ENCODE measurements at regions not wholly inside any gene's neighbourhood (a gene's known extent, or its start where the extent isn't known, plus 50 kb on each side); places are given as distances from the start of the nearest gene placed in this dataset.

DNA sequence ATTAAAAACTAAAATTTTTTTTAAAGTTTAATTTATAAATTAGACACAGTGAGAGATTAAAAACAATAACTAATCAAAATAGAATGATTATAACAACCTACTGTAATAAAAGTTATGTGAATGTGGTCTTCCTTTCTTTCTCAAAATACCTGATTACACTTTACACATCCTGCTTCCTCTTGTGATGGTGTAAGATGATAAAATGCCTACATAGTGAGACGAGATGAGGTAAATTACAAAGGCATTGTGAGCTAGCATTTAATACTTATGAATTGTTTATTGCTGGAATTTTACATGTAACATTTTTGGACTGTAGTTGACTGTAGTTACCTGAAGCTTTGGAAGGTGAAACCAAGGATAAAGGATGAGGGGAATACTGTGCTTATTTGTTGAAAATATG lies 94.2 kb upstream of the CLEC14A start:
- Histone ChIP-seq H3K4me3 (ENCODE audit: low read length in 2 of 2) (no peak overlapping the region), H3K9ac (ENCODE audit: low read length in 2 of 2) (no peak overlapping the region), H3K27ac (ENCODE audit: low read length) (no peak overlapping the region), H3K4me1 (ENCODE audit: control insufficient read depth, insufficient read depth, low read length) (no peaks in the 10 kb centered on the region), H3K27me3 (ENCODE audit: control insufficient read depth in 1 of 2, insufficient read depth in 2 of 2, low read length in 2 of 2) (no peaks in the 10 kb centered on the region), H3K36me3 (ENCODE audit: control insufficient read depth in 2 of 2, insufficient read depth in 2 of 2, low read length in 2 of 2) (no peaks in the 10 kb centered on the region), H3K9me3 (ENCODE audit: control insufficient read depth in 2 of 2, low read length in 2 of 2) (no peaks in the 10 kb centered on the region)

GRCh38 chr14:38342803-38343202 lies 86.9 kb upstream of the CLEC14A start:
- Histone ChIP-seq H3K9me3 (ENCODE audit: control insufficient read depth in 2 of 2, low read length in 2 of 2) (no peaks in the 10 kb centered on the region), H3K27me3 (ENCODE audit: control insufficient read depth in 1 of 2, insufficient read depth in 2 of 2, low read length in 2 of 2) (no peaks in the 10 kb centered on the region), H3K27ac (ENCODE audit: low read length) (no peak overlapping the region), H3K9ac (ENCODE audit: low read length in 2 of 2) (no peak overlapping the region), H3K36me3 (ENCODE audit: control insufficient read depth in 2 of 2, insufficient read depth in 2 of 2, low read length in 2 of 2) (no peaks in the 10 kb centered on the region), H3K4me3 (ENCODE audit: low read length in 2 of 2) (no peak overlapping the region), H3K4me1 (ENCODE audit: control insufficient read depth, insufficient read depth, low read length) (no peaks in the 10 kb centered on the region)

- Histone ChIP-seq H3K9ac (ENCODE audit: low read length in 2 of 2) (no peak overlapping the region), H3K4me3 (ENCODE audit: low read length in 2 of 2) (no peak overlapping the region), H3K27ac (ENCODE audit: low read length) (no peak overlapping the region), H3K9me3 (ENCODE audit: control insufficient read depth in 2 of 2, low read length in 2 of 2) (no peaks in the 10 kb centered on the region), H3K27me3 (ENCODE audit: control insufficient read depth in 1 of 2, insufficient read depth in 2 of 2, low read length in 2 of 2) (no peaks in the 10 kb centered on the region), H3K4me1 (ENCODE audit: control insufficient read depth, insufficient read depth, low read length) (no peaks in the 10 kb centered on the region), H3K36me3 (ENCODE audit: control insufficient read depth in 2 of 2, insufficient read depth in 2 of 2, low read length in 2 of 2) (no peaks in the 10 kb centered on the region)
Observed at GRCh38 chr14:38339696-38340095, 83.8 kb upstream of the CLEC14A start.

DNA sequence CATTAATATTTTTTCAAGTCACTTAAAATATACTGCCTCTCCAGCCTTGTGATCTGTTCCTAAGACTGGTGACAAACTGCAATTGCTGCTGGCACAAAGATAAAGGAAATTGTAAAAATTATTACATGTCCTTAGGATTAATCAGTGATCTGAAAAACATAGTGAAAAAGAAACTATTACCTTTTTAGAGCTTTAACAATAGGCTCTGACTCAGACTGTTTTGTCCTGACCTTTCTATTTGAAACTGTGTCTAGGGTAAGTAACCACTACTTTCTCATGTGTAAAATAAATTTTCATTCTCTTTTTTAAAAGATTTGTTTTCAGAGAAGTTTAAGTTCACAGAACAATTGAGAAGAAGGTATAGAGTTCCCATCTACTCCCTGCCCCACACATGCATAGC lies 80.4 kb upstream of the CLEC14A start:
- Histone ChIP-seq H3K9me3 (ENCODE audit: control insufficient read depth in 2 of 2, low read length in 2 of 2) (no peaks in the 10 kb centered on the region), H3K9ac (ENCODE audit: low read length in 2 of 2) (no peak overlapping the region), H3K27ac (ENCODE audit: low read length) (no peak overlapping the region), H3K4me3 (ENCODE audit: low read length in 2 of 2) (no peak overlapping the region), H3K36me3 (ENCODE audit: control insufficient read depth in 2 of 2, insufficient read depth in 2 of 2, low read length in 2 of 2) (no peaks in the 10 kb centered on the region), H3K4me1 (ENCODE audit: control insufficient read depth, insufficient read depth, low read length) (no peaks in the 10 kb centered on the region), H3K27me3 (ENCODE audit: control insufficient read depth in 1 of 2, insufficient read depth in 2 of 2, low read length in 2 of 2) (no peaks in the 10 kb centered on the region)

DNA sequence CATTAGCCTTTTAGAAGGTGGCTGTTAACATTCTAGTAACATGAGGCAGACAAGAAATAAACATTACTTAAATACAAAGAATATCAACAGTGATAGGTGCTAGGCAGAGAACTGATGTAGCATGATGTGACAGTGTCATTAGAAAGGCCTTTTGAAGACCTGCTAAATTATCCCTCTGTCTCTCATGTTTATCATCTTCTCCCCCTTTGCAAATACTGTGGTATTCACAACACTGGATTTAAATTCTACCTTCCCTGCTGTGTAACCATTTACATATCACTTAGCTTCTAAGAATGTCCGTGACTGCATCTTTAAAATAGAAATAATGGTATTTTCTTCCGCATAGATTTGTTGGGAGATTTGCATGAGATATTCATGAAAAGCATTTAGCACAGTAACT lies 74.4 kb upstream of the CLEC14A start:
- no peak overlapping the region for H3K9ac ChIP-seq (ENCODE audit: low read length in 2 of 2)
- no peaks in the 10 kb centered on the region for H3K27me3 ChIP-seq (ENCODE audit: control insufficient read depth in 1 of 2, insufficient read depth in 2 of 2, low read length in 2 of 2)
- H3K9me3 ChIP-seq (ENCODE audit: control insufficient read depth in 2 of 2, low read length in 2 of 2) = no peaks in the 10 kb centered on the region
- H3K27ac ChIP-seq (ENCODE audit: low read length) = no peak overlapping the region
- H3K36me3 ChIP-seq (ENCODE audit: control insufficient read depth in 2 of 2, insufficient read depth in 2 of 2, low read length in 2 of 2) = no peaks in the 10 kb centered on the region
- no peaks in the 10 kb centered on the region for H3K4me1 ChIP-seq (ENCODE audit: control insufficient read depth, insufficient read depth, low read length)
- H3K4me3 ChIP-seq (ENCODE audit: low read length in 2 of 2) = no peak overlapping the region

DNA sequence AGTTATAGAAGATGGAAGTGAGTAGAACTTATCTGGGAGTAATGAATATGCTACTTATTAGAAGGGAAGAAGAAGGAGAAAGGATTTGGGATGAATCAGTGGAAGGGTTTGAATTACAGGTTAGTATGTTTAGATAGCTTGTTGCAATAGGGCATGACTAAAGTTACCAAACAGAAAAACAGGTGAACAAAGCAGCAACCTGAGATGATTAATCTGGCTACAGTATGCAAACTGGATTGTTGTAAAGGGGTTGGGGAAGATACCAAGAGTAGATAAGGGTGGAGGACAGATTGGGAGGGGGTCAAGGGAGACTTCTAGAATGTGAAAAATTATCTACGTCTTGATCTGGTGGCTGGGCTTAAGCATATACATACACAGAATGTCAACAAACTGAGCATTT lies 73.4 kb upstream of the CLEC14A start:
- Histone ChIP-seq H3K9ac (ENCODE audit: low read length in 2 of 2) (no peak overlapping the region), H3K27me3 (ENCODE audit: control insufficient read depth in 1 of 2, insufficient read depth in 2 of 2, low read length in 2 of 2) (no peaks in the 10 kb centered on the region), H3K9me3 (ENCODE audit: control insufficient read depth in 2 of 2, low read length in 2 of 2) (no peaks in the 10 kb centered on the region)

DNA sequence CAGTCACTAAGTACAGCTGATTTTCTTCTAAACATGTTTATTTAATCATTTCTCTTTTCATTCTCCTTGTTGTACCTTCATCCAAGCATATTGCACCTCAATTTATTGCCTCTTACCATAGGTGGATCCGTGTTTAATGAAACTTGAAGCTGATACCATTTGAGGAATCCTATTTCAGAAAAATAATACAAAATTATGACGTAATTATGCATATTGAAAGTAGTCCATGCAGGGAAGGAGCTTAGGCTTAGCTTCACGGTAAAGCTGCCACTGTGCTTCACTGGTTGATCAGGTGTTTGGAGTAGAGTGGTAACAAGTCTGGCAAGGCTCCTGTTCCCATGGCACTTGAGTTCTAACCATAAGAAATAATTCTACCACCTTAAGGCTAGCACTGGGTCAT lies 61.0 kb upstream of the CLEC14A start:
- no peaks in the 10 kb centered on the region for H3K9me3 ChIP-seq (ENCODE audit: control insufficient read depth in 2 of 2, low read length in 2 of 2)
- no peaks in the 10 kb centered on the region for H3K27me3 ChIP-seq (ENCODE audit: control insufficient read depth in 1 of 2, insufficient read depth in 2 of 2, low read length in 2 of 2)

More for the DNA sequence above, 73.4 kb upstream of the CLEC14A start:
- Histone ChIP-seq H3K4me1 (ENCODE audit: control insufficient read depth, insufficient read depth, low read length) (no peaks in the 10 kb centered on the region), H3K27ac (ENCODE audit: low read length) (no peak overlapping the region), H3K36me3 (ENCODE audit: control insufficient read depth in 2 of 2, insufficient read depth in 2 of 2, low read length in 2 of 2) (no peaks in the 10 kb centered on the region), H3K4me3 (ENCODE audit: low read length in 2 of 2) (no peak overlapping the region)

GRCh38 chr14:38311655-38312054 lies 55.8 kb upstream of the CLEC14A start:
- H3K4me3 ChIP-seq (ENCODE audit: low read length in 2 of 2) = no peak overlapping the region
- H3K9ac ChIP-seq (ENCODE audit: low read length in 2 of 2) = no peak overlapping the region
- no peaks in the 10 kb centered on the region for H3K9me3 ChIP-seq (ENCODE audit: control insufficient read depth in 2 of 2, low read length in 2 of 2)
- H3K27me3 ChIP-seq (ENCODE audit: control insufficient read depth in 1 of 2, insufficient read depth in 2 of 2, low read length in 2 of 2) = no peaks in the 10 kb centered on the region
- H3K4me1 ChIP-seq (ENCODE audit: control insufficient read depth, insufficient read depth, low read length) = no peaks in the 10 kb centered on the region
- H3K27ac ChIP-seq (ENCODE audit: low read length) = no peak overlapping the region
- no peaks in the 10 kb centered on the region for H3K36me3 ChIP-seq (ENCODE audit: control insufficient read depth in 2 of 2, insufficient read depth in 2 of 2, low read length in 2 of 2)

More for the DNA sequence above, 61.0 kb upstream of the CLEC14A start:
- Histone ChIP-seq H3K4me3 (ENCODE audit: low read length in 2 of 2) (no peak overlapping the region), H3K9ac (ENCODE audit: low read length in 2 of 2) (no peak overlapping the region), H3K4me1 (ENCODE audit: control insufficient read depth, insufficient read depth, low read length) (no peaks in the 10 kb centered on the region), H3K36me3 (ENCODE audit: control insufficient read depth in 2 of 2, insufficient read depth in 2 of 2, low read length in 2 of 2) (no peaks in the 10 kb centered on the region), H3K27ac (ENCODE audit: low read length) (no peak overlapping the region)

DNA sequence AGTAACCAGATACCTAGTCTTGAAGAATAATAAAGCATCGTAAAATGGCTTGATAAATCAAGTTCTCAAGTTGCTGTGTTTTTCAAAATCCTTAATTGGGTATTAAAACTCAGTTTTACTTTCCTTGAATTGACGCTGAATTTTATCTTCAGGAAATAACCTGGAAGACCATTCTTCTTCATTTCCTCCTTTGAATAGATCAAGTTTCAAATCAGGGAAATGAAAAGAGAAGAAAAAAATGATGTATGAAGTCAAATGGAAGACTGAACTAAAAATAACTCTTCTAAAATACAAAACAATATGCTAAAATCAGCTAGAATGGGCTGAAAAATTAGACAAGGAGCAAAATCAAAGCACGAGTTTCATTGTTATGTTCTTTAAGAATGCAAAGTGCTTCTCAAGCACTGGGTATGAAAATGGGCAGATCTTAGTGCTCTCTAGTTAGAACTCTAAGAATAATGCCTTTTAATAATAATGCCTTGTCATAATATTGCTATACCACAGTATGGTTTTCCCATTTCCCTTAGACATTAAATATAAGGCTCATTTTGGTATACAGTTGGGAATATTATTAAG lies 54.6 kb upstream of the CLEC14A start:
- no peaks in the 10 kb centered on the region for H3K27me3 ChIP-seq (ENCODE audit: control insufficient read depth in 1 of 2, insufficient read depth in 2 of 2, low read length in 2 of 2)
- H3K9me3 ChIP-seq (ENCODE audit: control insufficient read depth in 2 of 2, low read length in 2 of 2) = no peaks in the 10 kb centered on the region
- no peak overlapping the region for H3K4me3 ChIP-seq (ENCODE audit: low read length in 2 of 2)
- H3K36me3 ChIP-seq (ENCODE audit: control insufficient read depth in 2 of 2, insufficient read depth in 2 of 2, low read length in 2 of 2) = no peaks in the 10 kb centered on the region
- H3K4me1 ChIP-seq (ENCODE audit: control insufficient read depth, insufficient read depth, low read length) = no peaks in the 10 kb centered on the region
- H3K9ac ChIP-seq (ENCODE audit: low read length in 2 of 2) = no peak overlapping the region
- no peak overlapping the region for H3K27ac ChIP-seq (ENCODE audit: low read length)

GRCh38 chr14:38309522-38310277 lies 53.8 kb upstream of the CLEC14A start:
- Histone ChIP-seq H3K36me3 (ENCODE audit: control insufficient read depth in 2 of 2, insufficient read depth in 2 of 2, low read length in 2 of 2) (no peaks in the 10 kb centered on the region), H3K9ac (ENCODE audit: low read length in 2 of 2) (no peak overlapping the region), H3K27ac (ENCODE audit: low read length) (no peak overlapping the region), H3K9me3 (ENCODE audit: control insufficient read depth in 2 of 2, low read length in 2 of 2) (no peaks in the 10 kb centered on the region), H3K4me1 (ENCODE audit: control insufficient read depth, insufficient read depth, low read length) (no peaks in the 10 kb centered on the region), H3K4me3 (ENCODE audit: low read length in 2 of 2) (no peak overlapping the region), H3K27me3 (ENCODE audit: control insufficient read depth in 1 of 2, insufficient read depth in 2 of 2, low read length in 2 of 2) (no peaks in the 10 kb centered on the region)

All from stomach smooth muscle (tissue), 2 donors.